DMS53 treated with DMSO at 0.1 percent for 48 hours (cell line): ENCODE measurements at regions not wholly inside any gene's neighbourhood (a gene's known extent, or its start where the extent isn't known, plus 50 kb on each side); places are given as distances from the start of the nearest gene placed in this dataset.
"Not testable (repeated sequence)": the region's sequence is repeated elsewhere in the genome, so short reads cannot be mapped to it uniquely, and the experiment has no call there.

Source experiments
- DNase-seq: peaks from one replicate; lab custom pipeline; 2025; ENCODE audit not compliant: unreplicated experiment; lab: John Stamatoyannopoulos, UW

GRCh38 chr6:25176466-25176865 lies 102.7 kb upstream of the CARMIL1 start:
- DNase-seq = no peak

- no peak for DNase-seq
Measured at GRCh38 chr6:25177500-25178028, 101.6 kb upstream of the CARMIL1 start.

DNA sequence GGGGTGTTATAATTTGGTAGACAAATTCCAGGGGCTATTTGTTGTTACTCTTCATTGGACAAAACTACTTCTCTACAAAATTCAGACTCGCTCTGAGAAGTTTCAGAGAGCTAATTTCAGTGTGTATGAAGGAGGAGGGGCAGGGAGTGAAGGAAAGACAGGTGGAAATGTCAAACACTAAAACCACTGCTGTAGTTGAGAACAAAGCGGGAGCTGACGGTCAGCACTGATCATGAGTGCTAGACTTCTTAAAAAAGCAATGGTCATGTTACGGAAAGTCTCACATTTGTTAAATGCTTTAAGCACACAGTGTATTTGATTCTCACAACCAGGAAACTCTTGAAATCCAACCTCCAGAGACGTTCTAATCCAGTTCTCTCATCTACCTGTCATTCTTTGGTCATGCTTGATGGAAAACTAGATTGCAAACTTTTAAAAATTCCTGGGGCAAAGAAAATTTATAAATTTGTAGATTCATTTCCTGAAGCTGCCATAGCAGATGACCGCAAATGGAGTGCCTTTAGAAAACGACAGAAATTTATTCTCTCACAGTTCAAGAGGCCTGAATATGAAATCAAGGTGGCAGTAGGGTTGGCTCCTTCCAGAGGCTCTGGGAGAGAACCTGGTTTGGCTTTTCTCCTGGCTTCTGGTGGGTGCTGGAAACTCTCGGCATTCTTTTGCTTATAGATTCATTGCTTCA lies 100.7 kb upstream of the CARMIL1 start:
- DNase-seq = no peak

DNA sequence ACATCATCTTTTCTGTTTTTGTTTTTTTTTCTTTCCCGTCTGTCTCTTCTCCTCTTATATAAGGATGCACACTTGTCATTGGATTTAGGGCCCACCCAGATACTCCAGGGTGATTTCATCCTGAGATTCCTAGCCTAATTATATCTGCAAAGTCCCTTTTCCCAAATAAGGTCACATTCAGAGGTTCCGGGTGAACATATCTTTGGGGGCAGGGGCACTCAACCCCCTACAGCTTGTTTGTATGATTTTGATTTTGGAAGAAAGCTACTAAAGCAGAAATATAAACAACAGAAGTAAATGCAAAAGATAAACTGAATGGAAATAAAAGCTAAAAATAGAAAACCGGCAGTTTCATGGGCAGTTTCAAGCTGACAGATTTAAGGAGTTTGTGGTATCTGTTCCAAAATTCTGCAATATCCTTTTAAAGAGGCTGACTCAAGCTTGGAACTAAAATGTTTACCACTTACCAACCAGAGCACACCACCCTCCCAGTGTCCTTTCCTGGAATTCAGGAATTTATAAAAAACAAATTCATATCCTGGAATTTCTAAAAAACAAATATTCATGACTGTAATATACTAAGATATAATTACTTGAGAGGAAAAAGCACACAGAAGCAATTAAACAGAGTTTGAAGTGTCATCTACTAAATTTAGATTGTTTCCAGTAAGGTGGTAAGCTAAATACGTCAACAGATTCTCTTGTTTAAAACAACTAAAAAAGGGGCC lies 100.0 kb upstream of the CARMIL1 start:
- DNase-seq = no peak

GRCh38 chr6:25180630-25181349 lies 98.4 kb upstream of the CARMIL1 start:
- DNase-seq = no peak

DNA sequence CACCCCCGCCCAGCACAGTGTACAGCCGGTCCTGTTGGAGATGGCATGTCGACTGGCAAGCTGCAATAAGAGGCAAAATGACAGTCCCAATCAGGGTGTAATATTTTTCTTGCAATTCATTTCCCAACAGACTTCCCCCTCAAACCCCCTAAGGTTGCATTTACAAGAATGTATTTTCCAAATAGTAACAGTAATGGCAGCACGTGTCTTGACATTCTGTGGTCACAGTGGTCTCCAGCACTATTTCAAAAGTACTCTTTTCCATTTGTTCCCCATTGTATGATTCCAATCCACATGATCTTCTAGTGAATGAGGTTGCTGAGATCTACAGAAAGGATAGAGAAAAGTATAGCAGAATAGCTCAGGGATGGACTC lies 97.8 kb upstream of the CARMIL1 start:
- no peak for DNase-seq

GRCh38 chr6:25181923-25182322 lies 97.3 kb upstream of the CARMIL1 start:
- DNase-seq = no peak

DNA sequence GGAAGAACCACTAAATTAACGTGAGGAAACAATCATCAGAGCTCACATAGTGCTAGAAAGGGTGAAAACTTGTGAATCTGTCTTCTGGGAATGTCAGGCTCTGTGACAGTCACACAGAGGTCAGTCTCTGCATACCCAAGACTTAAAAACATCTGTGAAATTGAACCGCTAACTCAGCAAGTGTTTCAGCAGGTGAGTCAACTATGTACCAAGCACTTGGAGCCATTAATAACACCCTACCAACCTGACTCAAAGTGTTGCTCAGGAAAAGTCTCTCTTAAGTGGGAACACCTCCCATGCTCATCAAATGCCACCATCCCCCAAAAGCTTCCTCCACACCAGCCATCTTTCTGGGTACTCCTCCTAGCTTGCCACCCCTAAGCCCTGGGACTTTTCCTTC lies 92.3 kb upstream of the CARMIL1 start:
- DNase-seq = peak; percentile 18

GRCh38 chr6:25188232-25188631 lies 90.9 kb upstream of the CARMIL1 start:
- no peak for DNase-seq

- DNase-seq = no peak
Measured at GRCh38 chr6:25192590-25193459, 86.3 kb upstream of the CARMIL1 start.

DNA sequence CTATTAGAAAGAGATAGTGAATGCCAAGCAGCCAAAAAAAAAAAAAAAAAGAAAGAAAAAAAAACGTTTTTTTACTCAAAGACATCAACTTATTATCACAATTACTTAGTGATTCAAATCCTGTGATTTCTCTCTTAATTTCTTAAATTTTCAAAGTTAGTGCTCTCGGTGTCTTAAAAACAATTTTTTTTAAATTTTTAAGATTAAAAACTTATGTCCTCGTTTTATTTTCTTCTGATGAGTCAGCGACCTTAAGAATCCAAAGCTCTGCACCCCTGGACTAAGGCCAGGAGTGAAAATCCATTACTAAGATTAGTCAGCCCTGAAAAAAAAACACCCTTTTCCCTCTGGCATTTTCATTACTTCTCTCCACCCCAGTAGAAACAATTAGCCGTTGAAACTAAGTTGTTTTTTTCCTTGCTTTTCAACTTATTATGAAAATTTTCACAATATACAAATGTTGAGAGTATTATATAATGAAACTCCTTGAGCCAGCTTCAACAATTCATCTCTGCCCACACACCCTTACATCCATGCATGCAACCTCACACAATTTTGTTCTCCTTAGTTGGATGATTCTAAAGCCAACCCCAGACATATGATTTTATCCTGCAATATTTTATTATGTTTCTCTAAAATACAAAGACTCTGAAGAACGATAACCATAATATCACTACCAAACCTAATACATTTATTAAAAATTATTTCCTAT lies 85.6 kb upstream of the CARMIL1 start:
- no peak for DNase-seq

DNA sequence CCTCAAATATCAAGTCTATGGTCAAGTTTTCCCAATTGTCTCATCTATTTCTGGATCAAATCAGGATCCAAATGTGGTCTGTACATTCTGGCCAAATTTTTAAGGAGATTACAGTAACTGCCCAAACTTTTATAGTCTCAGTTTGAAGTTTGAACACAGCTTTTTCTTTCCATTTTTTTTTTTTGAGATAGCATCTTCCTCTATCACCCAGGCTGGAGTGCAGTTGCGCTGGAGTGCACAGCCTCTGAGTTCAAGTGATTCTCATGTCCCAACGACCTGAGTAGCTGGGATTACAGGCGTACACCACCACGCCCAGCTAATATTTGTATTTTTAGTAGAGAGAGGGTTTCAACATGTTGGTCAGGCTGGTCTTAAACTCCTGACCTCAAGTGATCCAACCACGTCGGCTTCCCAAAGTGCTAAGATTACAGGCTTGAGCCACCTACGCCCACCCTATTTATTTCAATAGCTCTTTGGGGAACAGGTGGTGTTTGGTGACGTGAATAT lies 84.9 kb upstream of the CARMIL1 start:
- no peak for DNase-seq

DNA sequence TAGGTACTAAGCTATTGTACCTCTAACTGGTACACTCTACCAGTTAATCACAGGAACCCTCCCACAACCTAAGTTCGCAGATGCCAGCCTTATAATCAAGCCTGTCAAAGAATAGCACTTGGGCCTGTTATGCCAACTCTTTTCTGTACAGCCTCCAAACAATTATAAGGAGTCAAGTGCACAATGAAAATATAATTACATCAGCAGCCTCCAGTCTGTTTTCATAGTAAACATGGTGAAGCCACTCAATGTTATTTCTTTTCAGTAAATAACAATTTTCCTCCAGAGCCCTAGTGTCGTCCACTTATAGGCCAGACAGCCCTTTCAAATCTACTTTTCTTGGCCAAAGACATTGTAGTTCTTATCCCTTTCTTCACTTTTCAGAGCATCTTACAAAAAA lies 82.7 kb upstream of the CARMIL1 start:
- DNase-seq = peak; percentile 16

DNA sequence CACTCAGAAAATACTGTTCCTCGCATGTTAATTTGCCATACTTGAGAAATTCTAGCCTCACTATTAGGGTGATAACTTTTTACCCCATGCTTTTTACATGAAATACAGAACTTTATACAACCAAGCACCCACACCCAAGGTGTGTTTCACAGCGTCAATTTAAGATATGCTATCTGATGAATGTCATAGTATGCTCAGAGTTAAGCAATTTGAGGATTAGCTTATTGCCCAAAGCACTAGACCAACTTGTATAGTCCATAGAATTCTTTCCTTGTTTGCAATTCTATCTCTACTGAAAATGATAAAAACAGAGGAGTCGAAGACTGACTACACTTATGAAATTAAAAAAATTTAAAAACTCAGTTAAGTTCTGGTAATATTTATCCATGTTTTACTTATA lies 82.1 kb upstream of the CARMIL1 start:
- no peak for DNase-seq

GRCh38 chr6:25199544-25199943 lies 79.6 kb upstream of the CARMIL1 start:
- DNase-seq = no peak

- no peak for DNase-seq
Measured at GRCh38 chr6:25202504-25202903, 76.7 kb upstream of the CARMIL1 start.

DNA sequence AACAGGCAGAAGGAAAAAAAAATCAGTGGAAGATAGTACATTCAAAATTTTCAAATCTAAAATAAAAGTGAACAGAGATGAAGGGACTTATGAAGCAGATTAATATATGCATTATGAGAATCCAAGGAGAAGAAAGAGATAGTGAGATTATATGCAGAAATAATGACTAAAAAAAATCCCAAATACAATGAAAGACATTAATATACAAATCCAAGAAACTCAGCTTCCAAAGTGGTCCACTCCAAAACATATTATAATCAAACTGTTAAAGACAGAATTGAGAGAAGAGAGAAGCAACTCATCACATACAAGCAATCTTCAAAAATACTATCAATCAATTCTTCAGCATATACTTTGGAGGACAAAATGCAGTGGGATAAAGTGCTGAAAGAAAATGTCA lies 73.5 kb upstream of the CARMIL1 start:
- no peak for DNase-seq

DNA sequence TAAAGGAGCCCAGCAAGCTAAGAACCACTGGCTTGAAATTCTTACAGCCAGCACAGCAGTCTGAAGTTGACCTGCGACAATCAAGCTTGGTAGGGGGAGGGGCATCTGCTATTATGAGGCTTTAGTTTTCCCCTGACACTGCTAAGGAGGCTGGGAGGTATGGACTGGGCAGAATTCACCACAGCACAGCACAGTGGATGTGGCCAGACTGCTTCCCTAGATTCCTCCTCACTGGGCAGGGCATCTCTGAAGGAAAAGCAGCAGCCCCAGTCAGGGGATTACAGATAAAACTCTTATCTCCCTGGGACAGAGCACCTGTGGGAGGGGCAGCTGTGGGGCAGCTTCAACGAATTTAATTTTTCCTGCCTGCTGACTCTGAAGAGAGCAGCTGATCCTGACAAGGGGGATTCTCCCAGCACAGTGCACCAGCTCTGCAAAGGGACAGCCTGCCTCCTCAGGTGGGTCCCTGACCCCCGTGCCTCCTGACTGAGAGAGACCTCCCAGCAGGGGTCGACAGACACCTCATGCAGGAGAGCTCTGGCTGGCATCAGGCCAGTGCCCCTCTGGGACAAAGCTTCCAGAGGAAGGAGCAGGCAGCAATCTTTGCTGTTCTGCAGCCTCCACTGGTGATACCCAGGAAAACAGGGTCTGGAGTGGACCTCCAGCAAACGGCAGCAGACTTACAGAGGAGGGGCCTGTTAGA lies 71.6 kb upstream of the CARMIL1 start:
- not testable (repeated sequence) for DNase-seq

DNA sequence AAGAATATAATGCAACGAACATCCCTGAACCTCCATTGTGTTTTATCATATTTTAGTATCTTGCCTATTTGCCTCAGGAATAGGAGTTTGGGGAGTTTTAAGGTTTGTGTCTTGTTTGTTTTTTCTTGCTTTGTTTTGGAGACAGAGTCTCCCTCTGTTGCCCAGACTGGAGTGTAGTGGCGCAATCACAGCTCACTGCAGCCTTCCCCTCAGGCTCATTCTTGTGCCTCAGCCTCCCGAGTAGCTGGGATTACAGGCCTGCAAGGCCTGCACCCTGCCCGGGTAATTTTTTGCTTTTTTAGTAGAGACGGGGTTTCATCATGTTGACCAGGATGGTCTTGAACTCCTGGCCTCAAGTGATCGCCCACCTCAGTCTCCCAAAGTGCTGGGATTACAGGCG lies 63.3 kb upstream of the CARMIL1 start:
- DNase-seq = no peak

DNA sequence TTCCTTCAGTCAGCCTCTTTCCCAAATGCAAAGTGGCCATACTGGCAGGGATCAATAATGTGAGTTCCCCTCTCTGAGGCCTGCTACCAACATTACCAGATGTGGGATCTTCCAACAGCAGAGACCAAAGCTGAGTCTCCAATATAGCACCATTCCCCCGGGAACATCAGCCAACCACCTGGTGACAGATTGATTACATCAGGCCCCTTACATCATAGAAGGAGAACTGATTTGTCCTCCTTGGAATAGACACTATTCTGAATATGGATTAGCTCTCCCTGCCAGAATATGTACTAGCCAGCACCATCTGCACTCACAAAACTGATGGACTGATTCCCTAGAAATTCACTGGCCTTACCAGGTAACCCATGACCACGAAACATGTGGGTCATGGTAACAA lies 61.9 kb upstream of the CARMIL1 start:
- no peak for DNase-seq
